ENCODE measurements at regions not wholly inside any gene's neighbourhood (a gene's known extent, or its start where the extent isn't known, plus 50 kb on each side); places are given as distances from the start of the nearest gene placed in this dataset.

DNA sequence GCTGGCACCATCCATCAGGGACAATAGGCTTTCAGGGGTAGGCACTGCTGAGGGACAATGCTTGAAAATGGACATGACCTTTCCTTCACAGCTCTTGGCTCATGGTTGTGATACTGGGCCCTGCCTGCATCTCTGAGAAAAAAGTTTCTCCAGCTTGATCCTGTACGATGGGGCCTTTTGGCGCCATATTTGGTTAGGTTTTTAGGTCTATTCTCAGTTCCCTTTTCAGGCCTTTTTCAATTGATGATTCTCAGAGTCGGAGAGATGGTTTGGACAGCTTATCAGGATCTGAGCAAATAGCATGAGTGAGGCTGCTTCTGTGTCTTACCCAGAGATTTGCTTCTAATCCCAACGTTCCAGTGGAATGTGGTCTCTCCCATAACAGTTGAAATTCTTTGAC lies 141.6 kb downstream of the ZNF518B start:
- no peaks in the 10 kb centered on the region for H3K4me1 ChIP-seq (ENCODE audit: control insufficient read depth in 3 of 3, insufficient read depth in 3 of 3, low read length in 3 of 3)
- H3K27me3 ChIP-seq (ENCODE audit: control insufficient read depth in 3 of 3, insufficient read depth in 3 of 3, low read length in 3 of 3) = no peaks in the 10 kb centered on the region
- no peaks in the 10 kb centered on the region for H3K36me3 ChIP-seq (ENCODE audit: control insufficient read depth in 3 of 3, insufficient read depth in 3 of 3, low read length in 3 of 3)
- H3K9me3 ChIP-seq (ENCODE audit: control insufficient read depth in 3 of 3, low read length in 3 of 3) = no peaks in the 10 kb centered on the region
- H3K9ac ChIP-seq (ENCODE audit: low read depth in 1 of 3, low read length in 3 of 3) = no peak overlapping the region
- no peak overlapping the region for H3K4me3 ChIP-seq (ENCODE audit: low read length in 3 of 3)
- H3K27ac ChIP-seq (ENCODE audit: low read depth, low read length) = no peak overlapping the region

- Histone ChIP-seq H3K36me3 (ENCODE audit: control insufficient read depth in 3 of 3, insufficient read depth in 3 of 3, low read length in 3 of 3) (no peaks in the 10 kb centered on the region), H3K27me3 (ENCODE audit: control insufficient read depth in 3 of 3, insufficient read depth in 3 of 3, low read length in 3 of 3) (peaks cover 0 to 4% (median 0%) of the 10 kb centered on the region in 3 donors), H3K27ac (ENCODE audit: low read depth, low read length) (no peak overlapping the region), H3K9me3 (ENCODE audit: control insufficient read depth in 3 of 3, low read length in 3 of 3) (no peaks in the 10 kb centered on the region), H3K4me1 (ENCODE audit: control insufficient read depth in 3 of 3, insufficient read depth in 3 of 3, low read length in 3 of 3) (no peaks in the 10 kb centered on the region), H3K4me3 (ENCODE audit: low read length in 3 of 3) (no peak overlapping the region), H3K9ac (ENCODE audit: low read depth in 1 of 3, low read length in 3 of 3) (no peak overlapping the region)
Observed at GRCh38 chr4:10312568-10312967, 144.7 kb downstream of the ZNF518B start.

DNA sequence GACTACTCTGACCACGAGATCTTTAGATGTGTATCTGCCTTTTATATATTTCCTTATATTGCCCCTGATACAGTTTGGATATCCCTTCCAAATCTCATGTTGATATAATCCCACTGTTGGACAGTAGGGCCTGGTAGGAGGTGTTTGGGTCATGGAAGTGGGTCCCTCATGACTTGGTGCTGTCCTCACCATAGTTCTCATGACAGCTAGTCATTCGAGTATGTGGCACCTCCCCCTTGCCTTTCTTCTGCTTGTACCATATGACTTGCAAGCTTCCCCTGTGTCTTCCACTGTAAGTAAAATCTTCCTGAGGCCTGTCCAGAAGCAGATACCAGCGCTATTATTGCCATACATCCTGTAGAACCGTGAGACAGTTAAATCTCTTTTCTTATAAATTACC lies 145.3 kb downstream of the ZNF518B start:
- Histone ChIP-seq H3K27ac (ENCODE audit: low read depth, low read length) (no peak overlapping the region), H3K27me3 (ENCODE audit: control insufficient read depth in 3 of 3, insufficient read depth in 3 of 3, low read length in 3 of 3) (peaks cover 0 to 4% (median 3%) of the 10 kb centered on the region in 3 donors), H3K9me3 (ENCODE audit: control insufficient read depth in 3 of 3, low read length in 3 of 3) (no peaks in the 10 kb centered on the region), H3K4me1 (ENCODE audit: control insufficient read depth in 3 of 3, insufficient read depth in 3 of 3, low read length in 3 of 3) (no peaks in the 10 kb centered on the region), H3K36me3 (ENCODE audit: control insufficient read depth in 3 of 3, insufficient read depth in 3 of 3, low read length in 3 of 3) (no peaks in the 10 kb centered on the region), H3K9ac (ENCODE audit: low read depth in 1 of 3, low read length in 3 of 3) (no peak overlapping the region), H3K4me3 (ENCODE audit: low read length in 3 of 3) (no peak overlapping the region)

GRCh38 chr4:10305816-10306215 lies 151.4 kb downstream of the ZNF518B start:
- Histone ChIP-seq H3K36me3 (ENCODE audit: control insufficient read depth in 3 of 3, insufficient read depth in 3 of 3, low read length in 3 of 3) (no peaks in the 10 kb centered on the region), H3K27me3 (ENCODE audit: control insufficient read depth in 3 of 3, insufficient read depth in 3 of 3, low read length in 3 of 3) (peaks cover 0 to 14% (median 4%) of the 10 kb centered on the region in 3 donors), H3K9ac (ENCODE audit: low read depth in 1 of 3, low read length in 3 of 3) (no peak overlapping the region), H3K9me3 (ENCODE audit: control insufficient read depth in 3 of 3, low read length in 3 of 3) (no peaks in the 10 kb centered on the region), H3K4me1 (ENCODE audit: control insufficient read depth in 3 of 3, insufficient read depth in 3 of 3, low read length in 3 of 3) (no peaks in the 10 kb centered on the region), H3K4me3 (ENCODE audit: low read length in 3 of 3) (no peak overlapping the region), H3K27ac (ENCODE audit: low read depth, low read length) (no peak overlapping the region)

GRCh38 chr4:10303291-10303690 lies 153.9 kb downstream of the ZNF518B start:
- Histone ChIP-seq H3K9me3 (ENCODE audit: control insufficient read depth in 3 of 3, low read length in 3 of 3) (no peaks in the 10 kb centered on the region), H3K27ac (ENCODE audit: low read depth, low read length) (no peak overlapping the region), H3K9ac (ENCODE audit: low read depth in 1 of 3, low read length in 3 of 3) (no peak overlapping the region), H3K4me1 (ENCODE audit: control insufficient read depth in 3 of 3, insufficient read depth in 3 of 3, low read length in 3 of 3) (no peaks in the 10 kb centered on the region), H3K36me3 (ENCODE audit: control insufficient read depth in 3 of 3, insufficient read depth in 3 of 3, low read length in 3 of 3) (no peaks in the 10 kb centered on the region), H3K4me3 (ENCODE audit: low read length in 3 of 3) (no peak overlapping the region), H3K27me3 (ENCODE audit: control insufficient read depth in 3 of 3, insufficient read depth in 3 of 3, low read length in 3 of 3) (peaks cover 0 to 10% (median 4%) of the 10 kb centered on the region in 3 donors)

GRCh38 chr4:10302096-10302495 lies 155.1 kb downstream of the ZNF518B start:
- Histone ChIP-seq H3K36me3 (ENCODE audit: control insufficient read depth in 3 of 3, insufficient read depth in 3 of 3, low read length in 3 of 3) (no peaks in the 10 kb centered on the region), H3K9ac (ENCODE audit: low read depth in 1 of 3, low read length in 3 of 3) (no peak overlapping the region), H3K9me3 (ENCODE audit: control insufficient read depth in 3 of 3, low read length in 3 of 3) (no peaks in the 10 kb centered on the region)

DNA sequence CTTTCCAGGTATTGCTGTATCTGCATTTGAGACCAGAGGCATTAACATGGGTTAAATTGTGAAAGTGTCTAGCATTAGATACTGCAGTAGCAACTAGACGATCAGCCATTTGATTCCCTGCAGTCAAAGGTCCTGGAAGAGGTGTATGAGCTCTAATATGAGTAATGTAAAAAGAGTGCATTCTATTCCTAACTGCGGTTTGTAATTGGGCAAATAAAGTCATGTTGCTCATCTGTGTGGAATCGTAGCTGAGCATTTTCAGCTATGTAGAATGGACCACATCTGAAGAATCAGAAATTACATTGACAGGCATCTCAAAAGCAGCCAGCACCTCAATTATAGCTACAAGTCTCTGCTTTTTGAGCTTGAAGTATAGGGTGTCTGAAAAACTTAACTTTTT lies 157.6 kb downstream of the ZNF518B start:
- no peak overlapping the region for H3K9ac ChIP-seq (ENCODE audit: low read depth in 1 of 3, low read length in 3 of 3)
- H3K36me3 ChIP-seq (ENCODE audit: control insufficient read depth in 3 of 3, insufficient read depth in 3 of 3, low read length in 3 of 3) = no peaks in the 10 kb centered on the region
- H3K4me3 ChIP-seq (ENCODE audit: low read length in 3 of 3) = no peak overlapping the region
- H3K4me1 ChIP-seq (ENCODE audit: control insufficient read depth in 3 of 3, insufficient read depth in 3 of 3, low read length in 3 of 3) = no peaks in the 10 kb centered on the region
- H3K27ac ChIP-seq (ENCODE audit: low read depth, low read length) = no peak overlapping the region
- H3K9me3 ChIP-seq (ENCODE audit: control insufficient read depth in 3 of 3, low read length in 3 of 3) = no peaks in the 10 kb centered on the region
- H3K27me3 ChIP-seq (ENCODE audit: control insufficient read depth in 3 of 3, insufficient read depth in 3 of 3, low read length in 3 of 3) = peaks cover 0 to 7% (median 2%) of the 10 kb centered on the region in 3 donors

More at GRCh38 chr4:10302096-10302495, 155.1 kb downstream of the ZNF518B start:
- H3K27ac ChIP-seq (ENCODE audit: low read depth, low read length) = no peak overlapping the region
- H3K4me1 ChIP-seq (ENCODE audit: control insufficient read depth in 3 of 3, insufficient read depth in 3 of 3, low read length in 3 of 3) = no peaks in the 10 kb centered on the region
- H3K4me3 ChIP-seq (ENCODE audit: low read length in 3 of 3) = no peak overlapping the region
- H3K27me3 ChIP-seq (ENCODE audit: control insufficient read depth in 3 of 3, insufficient read depth in 3 of 3, low read length in 3 of 3) = peaks cover 0 to 10% (median 2%) of the 10 kb centered on the region in 3 donors

DNA sequence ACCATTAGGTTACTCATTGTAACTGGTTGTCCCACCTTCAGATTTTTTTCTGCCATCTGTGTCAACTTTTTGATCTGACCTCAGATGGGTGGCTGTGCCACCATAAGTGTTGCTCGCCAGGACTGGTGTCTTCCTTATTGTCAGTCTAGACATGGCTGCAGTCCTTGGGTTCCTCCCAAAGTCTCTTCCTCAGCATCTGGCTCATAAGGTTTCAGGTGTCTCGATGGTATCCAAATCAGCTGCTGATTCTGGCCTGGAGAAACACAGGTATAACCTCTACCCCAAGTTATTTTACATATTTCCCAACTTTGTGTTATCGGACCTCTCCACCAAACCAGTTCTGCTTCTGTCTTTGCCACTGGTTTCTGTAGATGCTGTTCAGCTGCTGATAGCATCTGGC lies 158.5 kb downstream of the ZNF518B start:
- H3K9me3 ChIP-seq (ENCODE audit: control insufficient read depth in 3 of 3, low read length in 3 of 3) = no peaks in the 10 kb centered on the region
- peaks cover 0 to 7% (median 2%) of the 10 kb centered on the region in 3 donors for H3K27me3 ChIP-seq (ENCODE audit: control insufficient read depth in 3 of 3, insufficient read depth in 3 of 3, low read length in 3 of 3)
- H3K4me1 ChIP-seq (ENCODE audit: control insufficient read depth in 3 of 3, insufficient read depth in 3 of 3, low read length in 3 of 3) = no peaks in the 10 kb centered on the region
- H3K4me3 ChIP-seq (ENCODE audit: low read length in 3 of 3) = no peak overlapping the region
- no peak overlapping the region for H3K9ac ChIP-seq (ENCODE audit: low read depth in 1 of 3, low read length in 3 of 3)
- no peaks in the 10 kb centered on the region for H3K36me3 ChIP-seq (ENCODE audit: control insufficient read depth in 3 of 3, insufficient read depth in 3 of 3, low read length in 3 of 3)
- no peak overlapping the region for H3K27ac ChIP-seq (ENCODE audit: low read depth, low read length)

DNA sequence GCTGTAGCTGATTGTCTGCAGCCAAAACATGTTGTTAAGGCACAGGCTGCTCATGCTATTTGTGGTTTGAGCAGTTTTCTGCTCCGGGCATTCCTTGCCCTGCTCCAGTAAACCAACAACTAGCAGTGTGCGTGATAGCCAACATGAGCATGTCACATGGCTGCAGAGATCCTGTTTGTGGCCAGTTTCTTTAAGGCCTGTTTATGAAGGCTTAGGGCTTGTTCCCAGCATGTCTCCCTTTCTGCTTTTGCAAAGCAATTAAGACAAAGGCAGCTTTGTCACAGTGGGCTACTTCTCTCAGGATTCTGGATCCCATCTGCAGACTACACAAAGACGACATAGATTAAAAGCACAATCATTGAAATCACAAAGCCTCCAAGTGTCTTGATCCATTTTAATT lies 160.5 kb downstream of the ZNF518B start:
- Histone ChIP-seq H3K27ac (ENCODE audit: low read depth, low read length) (no peak overlapping the region), H3K9ac (ENCODE audit: low read depth in 1 of 3, low read length in 3 of 3) (no peak overlapping the region), H3K27me3 (ENCODE audit: control insufficient read depth in 3 of 3, insufficient read depth in 3 of 3, low read length in 3 of 3) (peaks cover 0 to 4% (median 2%) of the 10 kb centered on the region in 3 donors)

GRCh38 chr4:10295301-10295700 lies 161.9 kb downstream of the ZNF518B start:
- H3K9ac ChIP-seq (ENCODE audit: low read depth in 1 of 3, low read length in 3 of 3) = no peak overlapping the region
- H3K27me3 ChIP-seq (ENCODE audit: control insufficient read depth in 3 of 3, insufficient read depth in 3 of 3, low read length in 3 of 3) = peaks cover 0 to 4% (median 2%) of the 10 kb centered on the region in 3 donors
- no peaks in the 10 kb centered on the region for H3K4me1 ChIP-seq (ENCODE audit: control insufficient read depth in 3 of 3, insufficient read depth in 3 of 3, low read length in 3 of 3)

More for the DNA sequence above, 160.5 kb downstream of the ZNF518B start:
- Histone ChIP-seq H3K4me1 (ENCODE audit: control insufficient read depth in 3 of 3, insufficient read depth in 3 of 3, low read length in 3 of 3) (no peaks in the 10 kb centered on the region), H3K4me3 (ENCODE audit: low read length in 3 of 3) (no peak overlapping the region), H3K9me3 (ENCODE audit: control insufficient read depth in 3 of 3, low read length in 3 of 3) (no peaks in the 10 kb centered on the region), H3K36me3 (ENCODE audit: control insufficient read depth in 3 of 3, insufficient read depth in 3 of 3, low read length in 3 of 3) (no peaks in the 10 kb centered on the region)

DNA sequence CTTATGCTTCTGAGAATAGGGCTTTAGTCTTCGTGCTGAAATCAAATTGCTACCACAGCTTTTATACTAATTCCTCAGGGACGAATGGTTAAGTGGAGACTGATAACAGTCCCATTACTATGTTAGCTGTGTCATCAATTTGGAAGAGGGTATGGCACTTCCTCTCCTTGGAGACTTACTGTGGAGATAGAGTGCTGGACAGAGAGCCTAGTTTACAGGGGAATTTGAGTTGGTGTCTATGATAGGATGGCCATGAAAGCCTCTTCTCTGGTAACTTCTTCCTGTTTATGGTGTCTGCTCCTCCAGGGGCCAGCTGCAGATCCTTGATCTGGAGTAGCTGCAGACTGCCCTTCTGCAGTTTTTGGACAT lies 167.7 kb downstream of the ZNF518B start:
- H3K9me3 ChIP-seq (ENCODE audit: control insufficient read depth in 3 of 3, low read length in 3 of 3) = no peaks in the 10 kb centered on the region
- H3K27me3 ChIP-seq (ENCODE audit: control insufficient read depth in 3 of 3, insufficient read depth in 3 of 3, low read length in 3 of 3) = peaks cover 0 to 4% (median 0%) of the 10 kb centered on the region in 3 donors
- no peak overlapping the region for H3K9ac ChIP-seq (ENCODE audit: low read depth in 1 of 3, low read length in 3 of 3)
- no peak overlapping the region for H3K27ac ChIP-seq (ENCODE audit: low read depth, low read length)
- no peak overlapping the region for H3K4me3 ChIP-seq (ENCODE audit: low read length in 3 of 3)
- no peaks in the 10 kb centered on the region for H3K4me1 ChIP-seq (ENCODE audit: control insufficient read depth in 3 of 3, insufficient read depth in 3 of 3, low read length in 3 of 3)
- H3K36me3 ChIP-seq (ENCODE audit: control insufficient read depth in 3 of 3, insufficient read depth in 3 of 3, low read length in 3 of 3) = no peaks in the 10 kb centered on the region

More at GRCh38 chr4:10295301-10295700, 161.9 kb downstream of the ZNF518B start:
- H3K36me3 ChIP-seq (ENCODE audit: control insufficient read depth in 3 of 3, insufficient read depth in 3 of 3, low read length in 3 of 3) = no peaks in the 10 kb centered on the region
- no peak overlapping the region for H3K4me3 ChIP-seq (ENCODE audit: low read length in 3 of 3)
- no peak overlapping the region for H3K27ac ChIP-seq (ENCODE audit: low read depth, low read length)
- no peaks in the 10 kb centered on the region for H3K9me3 ChIP-seq (ENCODE audit: control insufficient read depth in 3 of 3, low read length in 3 of 3)

Data from skeletal muscle tissue (tissue), 3 donors.